Retinal pigment epithelial cell (primary cell): ENCODE measurements at regions not wholly inside any gene's neighbourhood (a gene's known extent, or its start where the extent isn't known, plus 50 kb on each side); places are given as distances from the start of the nearest gene placed in this dataset.

Experiments
- DNase-seq: peaks from one replicate; pipeline ENCODE4 v3.0.0-alpha.2; 2010; ENCODE audit warnings: low read depth
- H3K4me3 ChIP-seq: 2 replicates; pipeline ENCODE4 v1.5.1; 2011; ENCODE audit warnings: mild to moderate bottlenecking, low read length, control low read depth, moderate library complexity
- CTCF ChIP-seq: conservative IDR thresholded peaks from 2 replicates; pipeline ENCODE4 v1.5.1; 2011; ENCODE audit warnings: low read depth, low read length, control low read depth, inconsistent platforms

GRCh38 chr5:125257057-125257972 is 510.9 kb upstream of the ZNF608 start:
- no peak overlapping the region for H3K4me3 ChIP-seq
- no peak for TF ChIP-seq CTCF
- DNase-seq, result no peak

- TF ChIP-seq CTCF, result no peak
- no peak for DNase-seq
- no peak overlapping the region for H3K4me3 ChIP-seq
Observed at GRCh38 chr5:125257997-125258396, 511.6 kb upstream of the ZNF608 start.

- no peak overlapping the region for H3K4me3 ChIP-seq
- DNase-seq, result no peak
- TF ChIP-seq CTCF, result no peak
Observed at GRCh38 chr5:125258615-125259014, 512.2 kb upstream of the ZNF608 start.

GRCh38 chr5:125261505-125262250 is 515.2 kb upstream of the ZNF608 start:
- no peak for TF ChIP-seq CTCF
- H3K4me3 ChIP-seq, result no peak overlapping the region
- no peak for DNase-seq

GRCh38 chr5:125262782-125263181 is 516.3 kb upstream of the ZNF608 start:
- no peak for TF ChIP-seq CTCF
- no peak for DNase-seq

GRCh38 chr5:125263356-125263755 is 516.9 kb upstream of the ZNF608 start:
- no peak for DNase-seq
- TF ChIP-seq CTCF, result no peak
- H3K4me3 ChIP-seq, result no peak overlapping the region

More at GRCh38 chr5:125262782-125263181, 516.3 kb upstream of the ZNF608 start:
- H3K4me3 ChIP-seq, result no peak overlapping the region

- no peak for TF ChIP-seq CTCF
- no peak overlapping the region for H3K4me3 ChIP-seq
- no peak for DNase-seq
Observed at GRCh38 chr5:125266106-125266505, 519.7 kb upstream of the ZNF608 start.
